Dermis microvascular lymphatic vessel endothelial cell (primary cell): ENCODE measurements at regions not wholly inside any gene's neighbourhood (a gene's known extent, or its start where the extent isn't known, plus 50 kb on each side); places are given as distances from the start of the nearest gene placed in this dataset.
"Not testable (repeated sequence)": the region's sequence is repeated elsewhere in the genome, so short reads cannot be mapped to it uniquely, and the experiment has no call there.

ENCODE experiments used
- DNase-seq, 2 donors: peaks; one replicate each; pipeline versions ENCODE4 v3.0.0 to v3.0.0-alpha.2; 2010; ENCODE audit warnings: low read depth in 2 of 2

DNA sequence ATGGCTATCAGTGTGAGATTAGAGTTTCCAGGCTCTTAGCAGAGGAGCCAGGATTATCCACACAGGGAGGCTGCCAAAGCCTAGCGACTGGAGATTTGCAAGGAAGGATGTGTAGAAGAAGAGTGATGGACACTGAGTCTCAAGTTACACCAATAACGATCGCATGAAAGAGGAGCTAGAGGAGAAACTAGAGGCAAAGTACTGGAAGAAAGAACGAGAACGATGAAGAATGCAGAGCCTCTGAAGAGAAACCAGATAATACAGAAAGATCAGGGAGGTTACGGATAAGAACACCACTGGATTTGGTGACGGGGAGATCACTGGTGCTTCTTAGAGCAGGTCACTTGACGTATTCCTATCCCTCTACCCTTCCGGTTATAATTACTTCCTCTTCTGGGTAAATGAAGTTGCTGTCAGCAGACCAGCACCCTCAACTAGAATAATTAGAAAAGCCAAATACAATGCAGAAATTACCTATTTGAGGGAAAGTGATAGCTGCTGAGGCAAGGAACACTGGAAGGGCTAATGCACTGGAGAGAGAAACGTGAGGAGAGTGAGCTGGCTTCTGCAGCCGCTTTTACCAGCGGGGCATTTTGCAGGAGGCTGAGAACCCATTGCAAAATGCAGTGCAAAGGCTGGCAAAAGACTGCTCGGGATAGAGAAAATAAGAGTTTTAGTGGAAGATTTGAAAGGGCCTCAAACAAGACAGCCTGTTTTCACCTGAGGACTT lies 93.1 kb upstream of the HIF1A start:
- no peak for DNase-seq

DNA sequence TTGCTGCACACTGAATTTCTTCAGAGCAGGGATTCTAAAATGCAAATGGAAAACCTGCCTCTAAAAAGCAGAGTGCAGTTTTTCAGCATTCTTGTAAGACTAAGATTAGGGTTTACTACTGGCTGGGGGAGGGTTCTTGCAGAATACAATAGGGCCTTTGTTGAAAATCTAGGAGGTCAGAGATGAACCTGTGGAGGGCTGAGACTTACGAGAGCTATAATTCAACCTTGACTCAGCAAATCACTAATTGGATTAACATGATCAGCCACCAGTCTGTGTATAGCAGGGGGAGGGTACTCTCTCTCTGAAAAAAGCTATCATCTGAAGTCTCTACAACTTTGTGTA lies 92.6 kb upstream of the HIF1A start:
- no peak for DNase-seq

DNA sequence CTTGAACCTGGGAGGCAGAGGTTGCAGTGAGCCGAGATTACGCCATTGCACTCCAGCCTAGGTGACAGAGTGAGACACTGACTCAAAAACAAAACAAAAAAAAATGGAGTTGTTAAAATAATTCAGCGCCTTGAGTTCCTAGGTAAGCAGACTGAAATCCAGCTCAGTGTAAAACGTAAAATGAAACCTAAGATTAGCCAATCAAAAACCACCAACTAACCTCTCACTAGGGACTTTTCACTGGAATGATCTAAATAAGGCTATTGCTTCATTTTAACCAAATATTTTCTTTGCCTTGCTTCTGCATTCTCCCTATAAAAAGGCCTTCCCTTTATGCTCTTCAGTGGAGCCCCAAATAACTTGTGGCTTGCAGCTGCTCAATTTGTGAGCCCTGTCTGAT lies 91.6 kb upstream of the HIF1A start:
- DNase-seq, result no peak

DNA sequence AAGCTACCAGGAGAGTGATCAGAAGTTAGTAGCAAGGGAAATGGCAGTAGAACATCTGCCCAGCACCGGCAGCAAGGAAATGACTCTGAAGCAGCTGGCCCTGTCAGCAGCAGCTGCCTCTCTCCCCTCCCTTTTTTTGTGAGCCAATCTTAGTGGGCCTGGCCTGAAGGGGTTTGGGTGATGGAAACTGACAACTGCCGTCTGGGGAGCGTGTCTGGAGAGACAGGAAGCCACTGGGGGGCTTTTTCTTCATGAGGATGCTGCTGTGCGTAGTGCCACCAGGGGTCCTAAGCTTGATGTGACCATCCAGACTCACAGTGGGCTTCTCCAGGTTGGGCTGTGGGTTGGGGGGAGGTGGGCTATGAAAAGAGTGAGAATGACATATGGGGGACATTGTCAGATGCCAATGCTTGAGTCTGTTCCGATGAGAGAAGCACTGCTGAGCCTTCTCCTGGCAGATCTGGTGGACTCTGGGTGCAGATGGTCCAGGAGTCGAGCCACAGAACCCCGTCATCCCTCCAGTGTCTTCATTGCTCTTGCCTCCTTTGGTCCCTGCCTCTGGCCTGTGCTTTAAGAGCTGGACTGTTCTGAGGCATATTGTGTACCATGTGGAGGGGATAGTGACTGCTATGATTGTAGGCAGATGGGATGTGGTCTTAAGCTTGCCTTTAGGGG lies 87.6 kb upstream of the HIF1A start:
- DNase-seq, result no peak

DNA sequence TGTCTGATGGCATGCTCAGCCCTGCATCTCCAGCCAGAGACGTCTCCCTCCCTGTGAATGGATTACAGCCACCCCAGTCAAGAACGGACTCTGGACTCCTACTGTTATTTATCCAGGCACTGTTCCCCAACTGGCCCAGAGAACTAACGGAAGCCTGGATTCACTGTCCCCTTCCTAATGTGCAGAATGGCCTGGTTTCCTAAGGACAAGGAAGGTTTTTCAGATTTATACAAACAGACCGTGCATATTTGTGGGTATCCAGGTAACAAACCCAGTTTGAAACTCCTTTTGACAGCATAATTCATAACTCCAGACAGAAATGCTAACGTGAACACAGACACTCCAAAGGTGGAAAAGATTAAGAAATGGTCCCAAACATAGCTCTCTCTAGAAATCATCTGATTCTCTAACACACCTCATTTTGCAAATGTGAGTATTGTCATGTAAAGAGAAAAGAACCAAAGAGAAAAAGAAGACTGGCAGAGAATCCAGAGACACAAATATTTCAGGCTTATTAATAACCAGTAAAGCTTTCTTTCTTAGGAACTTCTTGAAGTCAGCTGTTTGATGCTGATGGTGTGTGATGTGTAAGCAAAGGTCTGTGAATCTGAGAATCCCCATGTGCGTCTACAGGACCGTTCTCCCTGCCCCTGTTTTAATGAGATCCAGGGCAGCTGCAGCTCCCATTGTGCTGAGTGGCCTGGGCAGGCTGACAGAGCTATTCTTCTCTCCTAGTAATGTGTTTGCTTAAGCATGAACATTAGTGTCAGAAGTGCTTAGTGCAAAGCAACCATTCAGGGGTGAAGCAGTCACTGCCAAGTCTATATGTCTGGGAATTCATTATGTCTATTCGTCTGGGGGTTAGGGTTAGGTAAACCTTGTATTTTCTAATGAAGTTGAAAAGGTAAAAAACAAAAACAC lies 86.8 kb upstream of the HIF1A start:
- peak; percentile 51 to 85 for DNase-seq

DNA sequence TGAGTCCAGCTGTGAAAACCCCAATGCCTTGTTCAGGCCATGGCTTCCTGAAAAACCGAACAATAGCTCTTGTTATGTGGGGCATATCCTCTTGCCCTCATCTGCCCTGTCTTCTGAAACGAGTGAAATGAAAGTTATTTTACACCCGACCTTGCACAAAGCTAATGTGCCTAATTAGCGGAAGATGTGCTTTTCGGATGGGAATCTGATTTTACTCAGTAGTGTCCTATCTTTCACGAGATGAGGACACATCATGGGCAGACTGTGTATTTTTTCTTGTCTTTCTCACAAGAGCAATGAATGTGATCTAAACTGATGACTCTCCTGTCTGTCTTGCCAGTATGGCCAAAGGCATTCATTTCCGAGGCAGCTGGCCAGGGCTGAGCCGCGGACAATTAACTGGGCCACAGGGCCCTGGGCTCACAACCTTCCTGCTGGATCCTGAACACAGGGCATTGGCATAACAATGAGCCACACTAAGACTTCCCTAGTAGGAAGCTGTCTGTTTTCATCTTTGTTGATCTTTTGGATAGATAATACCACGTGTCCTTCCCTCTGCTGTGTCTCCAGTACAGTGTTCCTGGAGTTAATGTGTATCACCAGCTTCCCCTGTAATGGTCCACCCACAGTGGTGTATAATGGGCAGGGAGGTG lies 86.0 kb upstream of the HIF1A start:
- DNase-seq, result peak; percentile 41 to 90

DNA sequence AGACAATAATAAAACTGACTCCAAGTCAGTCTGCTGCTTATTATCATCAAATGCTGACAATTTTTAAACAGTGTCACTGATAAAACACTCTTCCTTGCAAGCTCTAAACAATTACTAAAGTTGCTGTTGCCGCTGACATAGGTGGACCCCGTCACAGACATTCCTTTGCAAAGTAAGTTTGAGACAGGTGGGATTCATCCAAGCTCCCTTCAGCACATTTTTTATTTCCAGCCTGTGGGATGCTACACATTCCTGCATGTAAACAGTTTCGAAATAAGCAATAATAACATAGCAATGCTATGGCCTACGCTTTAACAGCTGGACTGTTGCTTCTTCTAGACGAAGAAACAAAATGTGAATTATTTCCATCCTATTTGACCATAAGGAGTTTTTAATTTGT lies 85.4 kb upstream of the HIF1A start:
- DNase-seq, result no peak

DNA sequence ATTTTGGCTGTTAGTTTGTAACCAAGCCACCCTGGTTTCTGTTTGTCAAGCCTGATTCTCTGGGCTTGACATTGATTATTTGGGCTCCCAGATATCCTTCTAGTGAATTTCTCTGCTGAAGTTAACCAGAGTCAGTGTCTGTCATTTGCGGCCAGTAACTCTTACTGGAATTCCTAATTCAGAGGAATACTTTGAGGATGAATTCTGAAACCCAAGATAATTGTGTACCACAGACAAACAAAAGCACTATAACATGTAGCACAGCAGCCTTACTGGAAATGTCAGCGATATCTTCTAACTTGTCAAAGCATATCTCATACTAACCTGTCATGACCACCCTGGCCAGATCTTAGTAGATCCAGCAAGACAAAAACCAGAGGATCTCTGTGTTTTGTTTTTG lies 84.4 kb upstream of the HIF1A start:
- DNase-seq, result no peak

DNA sequence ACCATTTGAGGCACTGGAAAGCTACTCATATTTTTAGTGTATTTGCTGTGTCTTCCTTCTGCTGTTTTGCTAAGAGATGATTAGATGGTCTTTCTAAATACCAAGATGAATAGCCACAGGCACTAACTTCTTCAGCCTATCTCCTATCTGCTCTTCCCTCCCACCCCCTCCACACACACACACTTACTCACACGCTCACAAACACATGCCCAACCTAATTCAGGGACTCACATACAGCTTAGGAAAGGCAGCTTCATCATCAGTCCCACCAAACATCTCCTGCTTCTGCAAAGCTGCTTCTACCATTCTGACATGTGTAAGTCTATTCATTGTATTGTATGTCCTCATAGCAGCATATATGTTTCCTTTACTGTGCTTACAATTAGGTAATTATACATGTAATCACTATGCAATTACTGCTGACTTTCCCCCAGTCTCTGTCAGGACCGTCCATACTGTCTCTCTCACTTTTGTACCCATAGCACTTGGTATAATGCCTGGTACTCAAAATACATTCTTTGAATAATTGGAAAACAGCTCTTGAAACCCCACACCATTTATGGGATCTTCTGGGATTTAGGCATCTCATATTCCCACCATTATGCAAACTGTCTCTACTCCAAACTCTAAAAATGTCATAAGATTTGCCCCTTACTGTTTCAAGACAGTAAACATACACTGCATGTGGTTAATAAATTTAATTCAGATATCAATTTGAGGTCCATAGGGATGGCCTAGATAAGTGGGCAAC lies 83.3 kb upstream of the HIF1A start:
- no peak for DNase-seq

DNA sequence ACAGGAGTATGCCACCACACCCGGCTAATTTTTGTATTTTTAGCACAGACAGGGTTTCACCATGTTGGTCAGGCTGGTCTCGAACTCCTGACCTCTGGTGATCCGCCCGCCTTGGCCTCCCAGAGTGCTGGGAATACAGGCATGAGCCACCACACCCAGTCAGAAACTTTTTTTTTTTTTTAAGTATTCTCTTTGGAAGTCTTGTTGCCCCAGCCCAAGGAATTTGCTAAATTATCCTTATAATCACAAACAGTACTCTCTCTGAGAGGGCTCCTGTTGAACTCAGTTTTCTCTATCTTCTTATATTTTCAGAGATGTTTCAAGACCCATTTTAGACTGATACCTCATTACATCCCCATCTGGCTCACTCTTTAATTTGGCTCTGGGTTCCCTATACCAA lies 82.3 kb upstream of the HIF1A start:
- DNase-seq, result not testable (repeated sequence)

DNA sequence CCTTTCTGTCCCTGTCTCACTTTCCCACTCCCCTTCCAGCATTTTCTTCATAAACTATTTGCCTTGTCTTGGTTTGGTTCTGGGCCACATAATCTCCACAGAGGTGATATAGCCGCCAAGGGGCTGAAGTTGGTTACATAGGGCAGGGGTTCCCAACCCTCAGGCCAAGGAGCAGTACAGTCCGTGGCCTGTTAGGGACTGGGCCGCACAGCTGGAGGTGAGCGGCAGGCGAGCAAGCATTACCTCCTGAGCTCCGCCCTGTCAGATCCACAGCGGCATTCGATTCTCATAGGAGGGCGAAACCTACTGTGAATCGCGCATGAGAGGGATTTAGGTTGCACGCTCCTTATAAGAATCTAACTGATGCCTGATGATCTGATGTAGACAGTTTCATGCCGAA lies 80.6 kb upstream of the HIF1A start:
- DNase-seq, result no peak

DNA sequence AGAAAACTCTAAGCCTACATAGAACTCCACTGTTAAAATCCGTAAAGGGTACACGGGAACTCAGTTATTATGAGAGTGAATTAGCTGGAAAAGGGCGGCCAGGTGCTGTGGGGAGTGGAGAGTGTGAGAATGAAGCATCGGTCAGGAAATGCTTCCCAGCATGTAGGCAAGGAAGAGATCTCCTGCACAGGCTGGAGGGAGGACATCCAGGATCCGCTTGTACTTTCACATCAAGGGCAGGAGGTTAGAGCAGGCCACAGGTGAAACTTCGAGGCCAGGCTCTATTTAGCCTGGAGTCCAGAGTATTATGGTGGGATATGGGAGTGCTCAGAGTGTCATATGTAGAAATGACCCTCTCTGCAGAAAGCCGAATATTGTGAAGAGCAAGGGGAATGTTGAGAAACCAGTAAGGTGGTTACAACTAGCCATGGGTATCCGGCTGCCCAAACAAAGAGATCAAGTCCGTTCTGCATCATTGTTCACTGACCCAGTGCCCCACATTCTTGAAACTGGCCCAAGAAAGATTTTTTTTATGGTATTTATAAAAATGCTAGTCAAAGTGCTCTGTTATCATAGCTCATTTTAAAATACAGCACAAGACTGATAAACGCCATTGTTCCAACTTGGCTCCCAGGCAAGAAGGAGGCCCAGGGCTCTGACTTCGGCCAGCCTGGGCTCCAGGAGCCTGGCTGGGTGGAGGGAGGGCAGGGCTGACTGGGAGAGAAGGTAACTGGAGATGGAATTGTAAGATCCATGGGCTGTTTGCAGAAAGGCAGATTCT lies 79.4 kb upstream of the HIF1A start:
- peak in 1 of 2 donors; percentile 52 for DNase-seq

DNA sequence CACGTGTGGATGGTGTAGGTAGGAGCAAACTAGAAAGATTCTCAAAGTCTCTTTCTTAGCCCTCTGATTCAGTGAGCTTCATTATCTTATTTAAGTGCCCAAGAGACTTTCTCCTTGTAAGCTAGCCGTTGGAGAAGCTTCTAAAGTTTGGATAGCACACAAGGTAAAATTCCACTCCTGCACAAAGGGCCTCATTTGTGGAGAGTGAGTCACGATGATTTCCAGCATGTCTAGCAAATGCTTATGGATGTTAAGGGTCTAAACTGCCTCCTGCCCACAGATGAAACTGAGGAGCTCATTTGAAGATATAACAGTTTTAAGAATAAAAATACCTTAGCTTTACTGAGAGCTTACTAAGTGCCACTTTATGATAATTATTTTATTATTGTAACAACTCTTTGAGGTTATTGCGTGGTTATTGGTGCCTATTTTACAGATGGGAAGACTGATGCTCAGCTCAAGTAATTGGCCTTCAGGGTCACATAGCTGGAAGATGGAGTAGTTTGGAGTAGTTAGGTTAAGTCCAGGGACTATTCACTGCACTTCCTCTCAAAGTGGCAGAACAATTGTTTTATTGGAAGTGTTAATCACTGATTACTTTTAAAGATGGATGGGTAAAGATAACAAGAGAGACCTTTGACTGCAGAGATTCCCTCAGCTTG lies 78.7 kb upstream of the HIF1A start:
- DNase-seq, result peak in 1 of 2 donors; percentile 46

DNA sequence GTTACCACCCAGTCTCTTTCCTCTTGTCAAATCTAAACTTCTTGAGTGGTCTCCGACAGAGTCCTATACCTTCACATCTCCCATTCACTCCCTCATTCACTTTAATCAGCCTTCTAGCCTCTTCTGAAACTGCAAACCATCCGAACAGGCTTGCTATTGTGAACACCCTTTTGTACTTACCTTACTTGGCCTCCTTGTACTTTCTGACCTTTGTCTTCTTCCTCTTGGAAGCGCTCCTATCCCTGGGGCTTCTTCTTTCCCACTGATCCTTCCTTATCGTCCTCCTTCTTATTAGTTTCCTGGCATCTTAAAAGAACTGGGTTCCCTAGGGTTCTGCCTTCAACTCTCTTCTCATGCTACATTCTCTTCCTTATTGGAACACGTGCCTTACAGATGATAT lies 76.9 kb upstream of the HIF1A start:
- DNase-seq, result no peak

DNA sequence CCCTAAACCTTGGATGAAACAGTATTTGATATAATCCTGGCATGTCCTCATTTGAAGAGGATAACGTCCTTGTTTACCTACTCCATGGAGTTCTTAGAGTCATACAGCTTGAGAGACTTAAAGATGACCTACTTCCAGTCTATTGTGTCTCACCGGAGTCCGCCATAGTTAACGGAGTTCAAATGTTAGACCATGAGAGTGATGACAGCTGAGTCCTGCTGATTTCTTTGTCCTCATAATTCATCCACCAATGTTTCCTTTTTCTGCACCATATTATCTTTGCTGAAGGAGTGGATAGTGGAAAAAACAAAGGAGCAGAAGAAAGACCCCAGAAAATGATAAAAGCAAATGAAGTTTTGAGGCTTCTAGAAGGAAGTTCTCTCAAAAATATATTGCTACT lies 75.8 kb upstream of the HIF1A start:
- DNase-seq, result no peak

DNA sequence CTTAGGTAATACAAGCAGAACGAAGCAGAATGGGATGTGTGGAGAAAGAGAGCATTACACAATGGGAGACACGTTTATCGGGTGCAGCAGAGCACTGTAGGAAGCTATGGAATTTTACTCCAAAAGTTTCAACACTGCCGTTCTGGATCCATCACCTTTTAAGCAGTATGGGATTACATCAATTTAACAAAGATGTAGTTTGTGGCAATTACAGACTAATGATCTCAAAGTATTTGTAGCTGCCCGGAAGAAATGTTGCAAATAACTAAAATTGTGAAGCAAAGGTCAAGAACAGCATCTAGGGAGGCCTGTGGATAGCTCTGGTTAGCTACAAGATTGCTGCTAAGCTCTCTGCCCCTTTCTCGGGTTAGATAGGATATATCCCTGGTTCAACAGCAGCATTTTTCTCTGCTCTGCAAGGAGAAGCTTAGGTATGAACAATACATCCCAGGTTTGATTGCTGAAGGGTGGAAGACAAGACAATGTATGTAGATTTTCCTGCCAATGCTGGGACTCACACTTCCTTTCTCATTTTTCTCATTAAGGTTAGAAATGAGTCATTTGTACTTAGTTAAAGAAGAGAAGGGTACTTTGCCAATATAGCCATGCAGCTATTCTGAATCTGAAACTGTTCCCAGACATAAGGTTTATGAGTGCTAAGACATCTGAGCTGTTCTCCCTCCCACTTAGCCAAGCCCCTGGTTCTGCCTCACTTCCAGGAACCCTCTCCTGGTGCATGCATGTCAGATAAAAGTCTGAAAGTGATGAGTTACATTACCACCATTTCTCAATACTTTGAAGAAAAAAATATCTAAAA lies 75.0 kb upstream of the HIF1A start:
- DNase-seq, result peak in 1 of 2 donors; percentile 50

DNA sequence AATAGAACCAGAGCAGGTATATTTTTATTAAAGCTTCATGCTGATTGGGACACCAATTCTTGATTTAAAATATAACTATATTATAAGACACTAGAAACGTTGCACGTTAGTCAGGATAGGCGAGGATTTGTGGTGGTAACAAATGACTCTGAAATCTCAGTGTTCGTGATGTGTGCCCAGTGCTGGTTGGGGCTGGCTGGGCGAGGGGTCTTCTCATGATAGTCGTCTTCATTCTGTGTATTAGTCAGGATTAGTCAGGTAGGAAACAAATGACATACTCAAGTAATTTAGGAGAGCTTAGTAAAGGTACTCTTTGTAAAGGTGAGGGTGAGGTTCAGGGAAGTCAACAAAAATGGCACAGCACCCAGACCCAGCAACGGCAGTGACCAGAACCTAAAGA lies 73.9 kb upstream of the HIF1A start:
- no peak for DNase-seq

DNA sequence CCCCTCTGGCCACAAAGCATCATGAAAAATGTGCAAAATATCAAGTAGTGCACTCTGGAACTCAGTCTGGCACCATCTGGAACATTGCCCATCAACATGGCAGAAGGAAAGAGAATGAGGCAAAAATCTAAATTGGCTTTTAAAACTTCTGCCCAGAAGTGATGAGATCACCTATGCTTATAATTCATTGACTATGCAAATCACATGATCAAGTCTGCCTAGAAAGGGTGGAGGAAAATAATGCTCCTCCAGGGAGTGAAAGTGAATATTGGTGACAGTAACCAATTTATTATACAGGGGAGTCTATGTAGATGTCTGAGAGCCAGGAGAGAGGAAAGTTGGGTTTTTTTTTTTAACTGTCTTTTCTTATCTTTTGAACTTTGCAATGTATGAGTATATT lies 73.3 kb upstream of the HIF1A start:
- no peak for DNase-seq

DNA sequence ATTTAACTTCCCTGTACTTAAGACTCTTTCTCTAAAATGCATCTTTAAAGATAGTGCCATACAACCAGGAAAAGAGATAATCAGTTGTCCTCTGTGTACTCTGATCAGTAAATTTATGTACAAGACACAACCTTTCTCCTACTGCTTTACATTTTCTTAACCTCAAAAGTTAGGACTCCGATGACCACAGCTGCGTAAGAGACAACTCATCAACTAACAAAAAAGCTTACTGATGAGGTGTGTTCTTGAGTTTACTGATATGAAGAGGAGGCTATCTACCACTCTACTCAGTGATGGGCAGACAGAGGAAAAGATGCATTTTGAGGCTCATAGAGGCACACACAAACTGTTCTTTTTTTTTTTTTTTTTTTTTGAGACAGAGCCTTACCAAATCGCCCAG lies 71.4 kb upstream of the HIF1A start:
- DNase-seq, result no peak
